ENCODE measurements at regions not wholly inside any gene's neighbourhood (a gene's known extent, or its start where the extent isn't known, plus 50 kb on each side); places are given as distances from the start of the nearest gene placed in this dataset.
"Not testable (repeated sequence)": the region's sequence is repeated elsewhere in the genome, so short reads cannot be mapped to it uniquely, and the experiment has no call there.

DNA sequence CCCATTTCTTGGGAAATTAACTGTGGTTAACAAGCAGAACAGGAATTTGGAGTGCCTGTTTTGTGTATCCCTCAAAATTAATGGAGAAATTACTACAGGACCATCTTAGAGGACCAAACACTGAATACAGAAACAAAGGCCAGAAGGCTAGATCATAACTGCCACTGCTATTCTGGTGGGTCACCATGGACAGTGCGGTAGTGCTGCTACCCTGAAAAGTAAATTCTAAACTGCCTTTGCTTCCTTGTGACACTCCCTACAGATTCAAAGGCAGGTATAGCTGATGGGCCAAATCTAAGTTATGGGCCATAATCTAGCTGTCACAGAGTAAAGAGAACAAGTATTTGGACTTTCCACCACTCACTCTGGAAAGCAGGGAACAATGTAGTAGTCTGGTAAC is 575.8 kb upstream of the ADGRB3 start:
- Histone ChIP-seq H3K27ac (ENCODE audit: extremely low read depth, low read depth, low read length) (no peak overlapping the region), H3K9ac (ENCODE audit: insufficient read depth in 1 of 2, low read depth in 2 of 2, low read length in 2 of 2) (no peak overlapping the region), H3K4me2 (ENCODE audit: insufficient read depth, low read length) (no peak overlapping the region), H2AFZ (ENCODE audit: low read depth, low read length) (no peak overlapping the region), H3K9me3 (replicated peaks; ENCODE audit: control insufficient read depth, insufficient read depth, low read depth, low read length) (peaks cover 7% of the 10 kb centered on the region; the same call in 1 of the 2 replicates), H3K4me3 (no peak overlapping the region), H3K36me3 (ENCODE audit: control insufficient read depth, insufficient read depth, low read length) (peaks cover 12% of the 10 kb centered on the region; the same call in 2 of the 3 replicates), H3K79me2 (ENCODE audit: control insufficient read depth, insufficient read depth, low read length) (peaks cover 33% of the 10 kb centered on the region), H3K9me1 (ENCODE audit: control insufficient read depth, insufficient read depth, low read length) (no peaks in the 10 kb centered on the region), H3K4me1 (replicated peaks in 1 of 2; ENCODE audit: control insufficient read depth in 2 of 2, insufficient read depth in 2 of 2, low read length in 2 of 2) (no peaks in the 10 kb centered on the region), H4K20me1 (replicated peaks; ENCODE audit: control insufficient read depth, insufficient read depth, low read length) (no peaks in the 10 kb centered on the region), H3K27me3 (ENCODE audit: control insufficient read depth in 2 of 2, insufficient read depth in 2 of 2, low read length in 2 of 2) (no peaks in the 10 kb centered on the region)
- CTCF ChIA-PET (ENCODE audit: low intra/inter-chr PET ratio): no interaction called here
- ATAC-seq (peak; percentile 56), DNase-seq (ENCODE audit: extremely low read depth in 1 of 4, low spot score in 3 of 4) (no peak), FAIRE-seq (peak; percentile 77)
- POLR2A ChIA-PET: interaction anchor here (0.6 kb wide), 1 partner anchor 113 kb away, joined by 3 read pairs; no protein-coding TSS in a partner anchor
- intact Hi-C loops (cut with micrococcal nuclease) (no loop called here), in situ Hi-C loops (cut with MboI) (no loop called here)
- BruUV-seq (replicated peaks): no TSS peak
- no peak for TF ChIP-seq MTA1 (IDR thresholded peaks at IDR 0.05; ENCODE audit: borderline replicate concordance)
- WGBS (ENCODE audit: insufficient coverage, low coverage, missing lambda C conversion rate): 69% methylated on average over 1 of the region's 1 CpG

DNA sequence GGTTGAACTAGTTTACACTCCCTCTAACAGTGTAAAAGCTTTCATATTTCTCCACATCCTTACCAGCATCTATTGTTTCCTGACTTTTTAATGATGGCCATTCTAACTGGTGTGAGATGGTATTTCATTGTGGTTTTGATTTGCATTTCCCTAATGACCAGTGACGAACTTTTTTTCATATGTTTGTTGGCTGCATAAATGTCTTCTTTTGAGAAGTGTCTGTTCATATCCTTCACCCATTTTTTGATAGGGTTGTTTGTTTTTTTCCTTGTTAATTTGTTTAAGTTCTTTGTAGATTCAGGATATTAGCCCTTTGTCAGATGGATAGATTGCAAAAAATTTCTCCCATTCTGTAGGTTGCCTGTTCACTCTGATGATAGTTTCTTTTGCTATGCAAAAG is 578.5 kb upstream of the ADGRB3 start:
- DNase-seq (ENCODE audit: extremely low read depth in 1 of 4, low spot score in 3 of 4); H3K9ac ChIP-seq (ENCODE audit: insufficient read depth in 1 of 2, low read depth in 2 of 2, low read length in 2 of 2); in situ Hi-C loops (cut with MboI); H3K27ac ChIP-seq (ENCODE audit: extremely low read depth, low read depth, low read length); H3K4me1 ChIP-seq (replicated peaks in 1 of 2; ENCODE audit: control insufficient read depth in 2 of 2, insufficient read depth in 2 of 2, low read length in 2 of 2); H3K9me1 ChIP-seq (ENCODE audit: control insufficient read depth, insufficient read depth, low read length); BruUV-seq (replicated peaks); H3K9me3 ChIP-seq (replicated peaks; ENCODE audit: control insufficient read depth, insufficient read depth, low read depth, low read length); H2AFZ ChIP-seq (ENCODE audit: low read depth, low read length); ATAC-seq; intact Hi-C loops (cut with micrococcal nuclease); POLR2A ChIA-PET; H4K20me1 ChIP-seq (replicated peaks; ENCODE audit: control insufficient read depth, insufficient read depth, low read length); CTCF ChIA-PET (ENCODE audit: low intra/inter-chr PET ratio); FAIRE-seq; H3K27me3 ChIP-seq (ENCODE audit: control insufficient read depth in 2 of 2, insufficient read depth in 2 of 2, low read length in 2 of 2); H3K4me2 ChIP-seq (ENCODE audit: insufficient read depth, low read length); H3K4me3 ChIP-seq: not testable (repeated sequence)
- 0 out of 4 replicates have a peak, but pooled peaks of 1 of the 2 experiments have one; percentile 44 for TF ChIP-seq TRIM24 (IDR thresholded peaks at IDR 0.05)
- TF ChIP-seq, protein P1, sequence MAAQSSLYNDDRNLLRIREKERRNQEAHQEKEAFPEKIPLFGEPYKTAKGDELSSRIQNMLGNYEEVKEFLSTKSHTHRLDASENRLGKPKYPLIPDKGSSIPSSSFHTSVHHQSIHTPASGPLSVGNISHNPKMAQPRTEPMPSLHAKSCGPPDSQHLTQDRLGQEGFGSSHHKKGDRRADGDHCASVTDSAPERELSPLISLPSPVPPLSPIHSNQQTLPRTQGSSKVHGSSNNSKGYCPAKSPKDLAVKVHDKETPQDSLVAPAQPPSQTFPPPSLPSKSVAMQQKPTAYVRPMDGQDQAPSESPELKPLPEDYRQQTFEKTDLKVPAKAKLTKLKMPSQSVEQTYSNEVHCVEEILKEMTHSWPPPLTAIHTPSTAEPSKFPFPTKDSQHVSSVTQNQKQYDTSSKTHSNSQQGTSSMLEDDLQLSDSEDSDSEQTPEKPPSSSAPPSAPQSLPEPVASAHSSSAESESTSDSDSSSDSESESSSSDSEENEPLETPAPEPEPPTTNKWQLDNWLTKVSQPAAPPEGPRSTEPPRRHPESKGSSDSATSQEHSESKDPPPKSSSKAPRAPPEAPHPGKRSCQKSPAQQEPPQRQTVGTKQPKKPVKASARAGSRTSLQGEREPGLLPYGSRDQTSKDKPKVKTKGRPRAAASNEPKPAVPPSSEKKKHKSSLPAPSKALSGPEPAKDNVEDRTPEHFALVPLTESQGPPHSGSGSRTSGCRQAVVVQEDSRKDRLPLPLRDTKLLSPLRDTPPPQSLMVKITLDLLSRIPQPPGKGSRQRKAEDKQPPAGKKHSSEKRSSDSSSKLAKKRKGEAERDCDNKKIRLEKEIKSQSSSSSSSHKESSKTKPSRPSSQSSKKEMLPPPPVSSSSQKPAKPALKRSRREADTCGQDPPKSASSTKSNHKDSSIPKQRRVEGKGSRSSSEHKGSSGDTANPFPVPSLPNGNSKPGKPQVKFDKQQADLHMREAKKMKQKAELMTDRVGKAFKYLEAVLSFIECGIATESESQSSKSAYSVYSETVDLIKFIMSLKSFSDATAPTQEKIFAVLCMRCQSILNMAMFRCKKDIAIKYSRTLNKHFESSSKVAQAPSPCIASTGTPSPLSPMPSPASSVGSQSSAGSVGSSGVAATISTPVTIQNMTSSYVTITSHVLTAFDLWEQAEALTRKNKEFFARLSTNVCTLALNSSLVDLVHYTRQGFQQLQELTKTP (IDR thresholded peaks at IDR 0.05; ENCODE audit: low read depth in 1 of 2, partially characterized antibody in 2 of 2): peak in 1 of 2 experiments; percentile 99
- WGBS (ENCODE audit: insufficient coverage, low coverage, missing lambda C conversion rate): 93% methylated on average over 1 of the region's 1 CpG
- H3K36me3 ChIP-seq (ENCODE audit: control insufficient read depth, insufficient read depth, low read length): peaks cover 12% of the 10 kb centered on the region; the same call in 2 of the 3 replicates
- peaks cover 55% of the 10 kb centered on the region for H3K79me2 ChIP-seq (ENCODE audit: control insufficient read depth, insufficient read depth, low read length)

Measured in K562 (cell line).